MCF 10A (cell line): ENCODE measurements at regions not wholly inside any gene's neighbourhood (a gene's known extent, or its start where the extent isn't known, plus 50 kb on each side); places are given as distances from the start of the nearest gene placed in this dataset.
A peak's percentile ranks its signal among the peaks of the same experiment; 100 is the strongest.

ENCODE experiments used
- BruUV-seq: library from RNA; stranded (reverse); fragments of 400-500 nt; replicated peaks from 2 replicates; lab custom pipeline; 2021; lab: Mats Ljungman, UMichigan
- CTCF ChIA-PET: fragments of 300-600 bp; sonication (Branson Sonifier 250); formaldehyde crosslinking; extraction: SDS; loops from one replicate; lab custom pipeline; 2021; ENCODE audit warnings: antibody characterized with exemption, inconsistent platforms; lab: Yijun Ruan, JAX
- POLR2A ChIA-PET: fragments of 300-600, 350-650 bp; sonication (Branson Sonifier 250); formaldehyde crosslinking; extraction: SDS; loops from one replicate; lab custom pipeline; 2020; ENCODE audit warnings: antibody characterized with exemption, inconsistent platforms; lab: Yijun Ruan, JAX
- DNase-seq: peaks from one replicate; pipeline ENCODE4 v3.0.0-alpha.2; 2018; ENCODE audit not compliant: unreplicated experiment
- H3K27ac Mint-ChIP-seq: one replicate; pipeline ENCODE4 v1.8.0; 2022; ENCODE audit warnings: mild to moderate bottlenecking, low read depth, mixed read lengths; ENCODE audit not compliant: unreplicated experiment
- H3K27me3 Mint-ChIP-seq: one replicate; pipeline ENCODE4 v1.8.0; 2022; ENCODE audit warnings: mixed read lengths; ENCODE audit not compliant: insufficient read depth, unreplicated experiment
- H3K36me3 Mint-ChIP-seq: one replicate; pipeline ENCODE4 v1.8.0; 2022; ENCODE audit warnings: mild to moderate bottlenecking, moderate library complexity, mixed read lengths; ENCODE audit not compliant: insufficient read depth, unreplicated experiment
- H3K4me1 Mint-ChIP-seq: one replicate; pipeline ENCODE4 v1.8.0; 2022; ENCODE audit warnings: mixed read lengths; ENCODE audit not compliant: insufficient read depth, unreplicated experiment
- H3K4me3 Mint-ChIP-seq: one replicate; pipeline ENCODE4 v1.8.0; 2022; ENCODE audit warnings: mild to moderate bottlenecking, moderate library complexity, mixed read lengths; ENCODE audit not compliant: unreplicated experiment
- H3K9me3 Mint-ChIP-seq: one replicate; pipeline ENCODE4 v1.8.0; 2022; ENCODE audit warnings: mixed read lengths; ENCODE audit not compliant: unreplicated experiment
- intact Hi-C: fragments of 100-400 bp; cut with micrococcal nuclease; formaldehyde crosslinking; loops from 2 replicates; pipeline ENCODE4 v1.14.1; 2022
- TF ChIP-seq, protein P1 (sequence below): fragments of 200-600 bp; IDR thresholded peaks from one replicate; pipeline ENCODE4 v1.8.0; 2022; ENCODE audit warnings: antibody characterized with exemption, mild to moderate bottlenecking; ENCODE audit not compliant: unreplicated experiment

DNA sequence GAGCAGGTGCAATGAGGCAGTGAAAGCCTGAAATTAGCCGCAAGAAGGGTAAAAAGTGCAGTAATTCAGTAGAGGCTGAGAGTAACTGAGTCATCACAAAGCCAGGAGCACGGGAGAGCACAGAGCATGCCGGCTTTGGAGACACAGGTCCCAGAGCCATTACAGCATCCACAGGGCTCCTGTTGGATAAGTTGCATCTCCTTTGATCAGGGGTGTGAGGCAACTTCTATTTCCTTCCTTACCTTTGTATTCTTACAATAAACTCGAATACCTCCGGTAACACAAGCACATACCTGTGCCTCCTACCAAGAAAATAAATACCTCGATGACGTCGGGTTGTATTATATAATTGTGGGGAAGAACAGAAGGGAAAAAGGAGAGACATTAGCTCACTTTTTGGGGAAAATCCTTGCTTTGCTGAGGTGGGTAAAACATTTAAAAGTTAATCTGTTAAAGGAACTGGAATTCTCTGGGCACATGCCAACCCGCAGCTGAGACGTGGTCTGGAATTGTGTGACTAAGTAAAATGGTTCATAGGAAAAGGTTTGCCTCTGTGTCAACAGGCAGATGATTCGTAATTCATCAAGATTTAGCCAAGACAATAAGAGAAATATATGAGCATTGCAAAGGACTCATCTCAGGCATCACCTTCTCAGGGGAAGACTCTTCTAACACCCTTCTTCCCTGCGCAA, 360.7 kb upstream of the ZFP64 start:
- no peak overlapping the region for H3K4me3 Mint-ChIP-seq
- intact Hi-C loops = no loop called here
- no TSS peak for BruUV-seq
- peak; percentile 9 for DNase-seq
- H3K27me3 Mint-ChIP-seq = peaks cover 13% of the 10 kb centered on the region
- no peaks in the 10 kb centered on the region for H3K36me3 Mint-ChIP-seq
- H3K27ac Mint-ChIP-seq = no peak overlapping the region
- H3K9me3 Mint-ChIP-seq = peaks cover 4% of the 10 kb centered on the region
- ChIA-PET POLR2A (no interaction called here), CTCF (interaction anchor here (0.7 kb wide), 1 partner anchor 23 kb away, joined by 3 read pairs; no protein-coding TSS in a partner anchor)
- TF ChIP-seq, protein P1, sequence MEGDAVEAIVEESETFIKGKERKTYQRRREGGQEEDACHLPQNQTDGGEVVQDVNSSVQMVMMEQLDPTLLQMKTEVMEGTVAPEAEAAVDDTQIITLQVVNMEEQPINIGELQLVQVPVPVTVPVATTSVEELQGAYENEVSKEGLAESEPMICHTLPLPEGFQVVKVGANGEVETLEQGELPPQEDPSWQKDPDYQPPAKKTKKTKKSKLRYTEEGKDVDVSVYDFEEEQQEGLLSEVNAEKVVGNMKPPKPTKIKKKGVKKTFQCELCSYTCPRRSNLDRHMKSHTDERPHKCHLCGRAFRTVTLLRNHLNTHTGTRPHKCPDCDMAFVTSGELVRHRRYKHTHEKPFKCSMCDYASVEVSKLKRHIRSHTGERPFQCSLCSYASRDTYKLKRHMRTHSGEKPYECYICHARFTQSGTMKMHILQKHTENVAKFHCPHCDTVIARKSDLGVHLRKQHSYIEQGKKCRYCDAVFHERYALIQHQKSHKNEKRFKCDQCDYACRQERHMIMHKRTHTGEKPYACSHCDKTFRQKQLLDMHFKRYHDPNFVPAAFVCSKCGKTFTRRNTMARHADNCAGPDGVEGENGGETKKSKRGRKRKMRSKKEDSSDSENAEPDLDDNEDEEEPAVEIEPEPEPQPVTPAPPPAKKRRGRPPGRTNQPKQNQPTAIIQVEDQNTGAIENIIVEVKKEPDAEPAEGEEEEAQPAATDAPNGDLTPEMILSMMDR = no peak
- peaks cover 5% of the 10 kb centered on the region for H3K4me1 Mint-ChIP-seq

GRCh38 chr20:52542131-52542530, 350.6 kb upstream of the ZFP64 start:
- H3K9me3 Mint-ChIP-seq = peaks cover 17% of the 10 kb centered on the region

GRCh38 chr20:52540509-52540908, 348.9 kb upstream of the ZFP64 start:
- peaks cover 7% of the 10 kb centered on the region for H3K9me3 Mint-ChIP-seq
- ChIA-PET POLR2A (no interaction called here), CTCF (interaction anchor here (1.5 kb wide), 1 partner anchor 26 kb away, joined by 6 read pairs; no protein-coding TSS in a partner anchor)
- DNase-seq = no peak
- BruUV-seq = no TSS peak
- H3K4me3 Mint-ChIP-seq = no peak overlapping the region
- no peak overlapping the region for H3K27ac Mint-ChIP-seq
- H3K27me3 Mint-ChIP-seq = no peaks in the 10 kb centered on the region
- intact Hi-C loops = no loop called here
- no peaks in the 10 kb centered on the region for H3K36me3 Mint-ChIP-seq
- TF ChIP-seq, protein P1 = no peak
- H3K4me1 Mint-ChIP-seq = no peaks in the 10 kb centered on the region

More at GRCh38 chr20:52542131-52542530, 350.6 kb upstream of the ZFP64 start:
- no peaks in the 10 kb centered on the region for H3K4me1 Mint-ChIP-seq
- no peak overlapping the region for H3K27ac Mint-ChIP-seq
- DNase-seq = no peak
- no peaks in the 10 kb centered on the region for H3K36me3 Mint-ChIP-seq
- H3K27me3 Mint-ChIP-seq = no peaks in the 10 kb centered on the region
- no TSS peak for BruUV-seq
- POLR2A ChIA-PET = no interaction called here
- TF ChIP-seq, protein P1 = no peak
- no peak overlapping the region for H3K4me3 Mint-ChIP-seq
- CTCF ChIA-PET = interaction anchor here (0.6 kb wide), 1 partner anchor 899 kb away, joined by 3 read pairs; no protein-coding TSS in a partner anchor
- intact Hi-C loops = no loop called here

- no peaks in the 10 kb centered on the region for H3K27me3 Mint-ChIP-seq
- BruUV-seq = no TSS peak
- DNase-seq = no peak
- POLR2A ChIA-PET = no interaction called here
- intact Hi-C loops = no loop called here
- no peaks in the 10 kb centered on the region for H3K36me3 Mint-ChIP-seq
- no peaks in the 10 kb centered on the region for H3K4me1 Mint-ChIP-seq
- TF ChIP-seq, protein P1 = no peak
- no peak overlapping the region for H3K4me3 Mint-ChIP-seq
- no peak overlapping the region for H3K27ac Mint-ChIP-seq
- CTCF ChIA-PET = interaction anchor here (1.5 kb wide), 1 partner anchor 26 kb away, joined by 6 read pairs; no protein-coding TSS in a partner anchor
- H3K9me3 Mint-ChIP-seq = peaks cover 7% of the 10 kb centered on the region
Measured at GRCh38 chr20:52539891-52540290, 348.3 kb upstream of the ZFP64 start.
